Esophagus muscularis mucosa (tissue), 4 donors: ENCODE measurements at regions not wholly inside any gene's neighbourhood (a gene's known extent, or its start where the extent isn't known, plus 50 kb on each side); places are given as distances from the start of the nearest gene placed in this dataset.

Source experiments
- EP300 ChIP-seq: sonication (generic); formaldehyde crosslinking; IDR thresholded peaks from one replicate; pipeline ENCODE4 v1.6.1; 2017; ENCODE audit warnings: antibody characterized with exemption
- POLR2A ChIP-seq: fragments of 450-650 bp; IDR thresholded peaks from one replicate; pipeline ENCODE4 v1.6.1; 2017; ENCODE audit warnings: antibody characterized with exemption, moderate library complexity, mild to moderate bottlenecking, low read depth
- TF ChIP-seq, protein P1 (sequence below), 3 experiments: fragments of 200-600 bp in 2 of 3; fragments of 450-650 bp in 1 of 3; sonication (generic) in 2 of 3; IDR thresholded peaks; one replicate each; pipeline ENCODE4 v1.5.1; 2017 to 2019; ENCODE audit warnings: antibody characterized with exemption in 3 of 3, mild to moderate bottlenecking in 2 of 3, moderate library complexity in 1 of 3

DNA sequence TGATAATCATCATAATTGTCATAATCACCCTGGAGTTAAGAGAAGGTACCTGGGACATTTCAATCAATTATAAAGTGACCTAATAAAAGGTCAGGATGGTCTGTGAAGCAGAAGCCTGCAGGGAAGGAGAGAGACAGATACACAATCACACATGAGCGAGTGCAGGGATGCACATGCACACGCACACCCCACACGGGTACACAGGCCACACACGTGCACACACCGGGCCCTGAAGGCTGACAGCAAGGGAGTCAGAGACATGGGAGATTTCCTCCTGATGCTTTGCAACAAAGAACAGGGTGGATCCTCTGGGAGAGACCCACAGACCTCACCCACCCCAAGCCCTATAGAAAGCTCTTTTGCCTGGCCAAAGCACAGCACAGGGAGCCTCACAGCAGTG, 82.3 kb upstream of the ZC3H12A start:
- TF ChIP-seq, protein P1, sequence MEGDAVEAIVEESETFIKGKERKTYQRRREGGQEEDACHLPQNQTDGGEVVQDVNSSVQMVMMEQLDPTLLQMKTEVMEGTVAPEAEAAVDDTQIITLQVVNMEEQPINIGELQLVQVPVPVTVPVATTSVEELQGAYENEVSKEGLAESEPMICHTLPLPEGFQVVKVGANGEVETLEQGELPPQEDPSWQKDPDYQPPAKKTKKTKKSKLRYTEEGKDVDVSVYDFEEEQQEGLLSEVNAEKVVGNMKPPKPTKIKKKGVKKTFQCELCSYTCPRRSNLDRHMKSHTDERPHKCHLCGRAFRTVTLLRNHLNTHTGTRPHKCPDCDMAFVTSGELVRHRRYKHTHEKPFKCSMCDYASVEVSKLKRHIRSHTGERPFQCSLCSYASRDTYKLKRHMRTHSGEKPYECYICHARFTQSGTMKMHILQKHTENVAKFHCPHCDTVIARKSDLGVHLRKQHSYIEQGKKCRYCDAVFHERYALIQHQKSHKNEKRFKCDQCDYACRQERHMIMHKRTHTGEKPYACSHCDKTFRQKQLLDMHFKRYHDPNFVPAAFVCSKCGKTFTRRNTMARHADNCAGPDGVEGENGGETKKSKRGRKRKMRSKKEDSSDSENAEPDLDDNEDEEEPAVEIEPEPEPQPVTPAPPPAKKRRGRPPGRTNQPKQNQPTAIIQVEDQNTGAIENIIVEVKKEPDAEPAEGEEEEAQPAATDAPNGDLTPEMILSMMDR (IDR thresholded peaks at IDR 0.05) = no peak
- TF ChIP-seq EP300 (no peak), POLR2A (no peak)
